HL-60 (cell line): ENCODE measurements at regions not wholly inside any gene's neighbourhood (a gene's known extent, or its start where the extent isn't known, plus 50 kb on each side); places are given as distances from the start of the nearest gene placed in this dataset.

Source experiments
- CTCF ChIP-seq: IDR thresholded peaks from one replicate; pipeline ENCODE4 v1.5.1; 2011; ENCODE audit warnings: low read length, control low read depth, inconsistent platforms; ENCODE audit not compliant: insufficient read depth
- POLR2AphosphoS5 ChIP-seq: IDR thresholded peaks from 2 replicates; pipeline ENCODE4 v1.6.1; 2012; ENCODE audit warnings: low read depth
- REST ChIP-seq: IDR thresholded peaks from 2 replicates; pipeline ENCODE4 v1.6.1; 2012; ENCODE audit warnings: low read depth; ENCODE audit not compliant: insufficient replicate concordance

- TF ChIP-seq CTCF (no peak), POLR2AphosphoS5 (no peak), REST (no peak)
These were observed 138.6 kb upstream of the AJAP1 start for GRCh38 chr1:4515727-4516289.
